PC-9 (cell line): ENCODE measurements at regions not wholly inside any gene's neighbourhood (a gene's known extent, or its start where the extent isn't known, plus 50 kb on each side); places are given as distances from the start of the nearest gene placed in this dataset.

Experiments used
- EZH2 ChIP-seq: fragments of 200-600 bp; sonication (generic); IDR thresholded peaks from 2 replicates; pipeline ENCODE4 v1.8.0; 2017; ENCODE audit warnings: antibody characterized with exemption, low read depth
- TF ChIP-seq, protein P1 (sequence below): fragments of 200-600 bp; sonication (generic); conservative IDR thresholded peaks from 2 replicates; pipeline ENCODE4 v1.6.1; 2017; ENCODE audit warnings: mixed run types, antibody characterized with exemption, mild to moderate bottlenecking, moderate library complexity

DNA sequence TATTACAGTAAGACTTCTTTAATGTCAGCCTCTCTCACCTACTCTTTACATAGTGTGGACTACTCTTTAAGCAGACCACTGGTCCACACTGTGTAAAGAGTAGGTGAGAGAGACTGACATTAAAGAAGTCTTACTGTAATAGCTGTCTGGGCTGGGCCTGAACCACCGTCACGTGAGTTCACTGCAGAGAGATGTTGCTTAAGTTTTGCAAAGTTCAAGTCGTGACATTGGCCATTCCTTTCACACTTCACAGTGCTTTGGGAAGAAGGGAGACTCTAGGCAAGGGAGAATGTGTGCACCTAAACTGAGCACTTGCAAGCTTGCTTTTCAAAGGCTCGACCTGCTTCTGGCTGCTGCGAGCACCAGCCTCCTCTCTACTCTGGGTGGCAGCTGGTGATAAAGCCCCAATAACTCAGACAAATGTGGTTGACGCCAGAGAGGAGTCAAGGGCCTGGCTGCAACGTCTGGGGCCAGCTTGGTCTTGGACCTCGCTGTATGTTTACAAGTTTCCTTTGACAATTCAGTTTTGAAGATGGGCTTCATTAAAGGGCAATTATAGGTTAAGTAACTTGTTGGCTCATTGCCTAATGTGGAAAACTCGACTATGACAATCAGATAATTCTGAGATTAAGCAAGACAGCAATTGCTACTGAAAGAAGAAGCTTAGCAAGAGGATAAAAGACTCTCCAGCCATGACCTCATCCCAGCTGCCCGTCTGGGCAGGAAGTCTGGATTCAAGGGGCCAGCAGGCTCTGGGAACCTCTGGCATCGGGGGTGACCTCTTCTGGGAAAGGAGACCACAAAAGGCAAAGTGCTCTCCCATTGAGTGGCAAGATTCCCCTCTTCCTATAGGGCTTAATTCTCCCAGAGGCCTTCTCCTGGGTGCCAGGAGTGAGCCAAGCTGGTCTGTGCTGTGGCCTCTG, 242.1 kb upstream of the TLE3 start:
- TF ChIP-seq, protein P1, sequence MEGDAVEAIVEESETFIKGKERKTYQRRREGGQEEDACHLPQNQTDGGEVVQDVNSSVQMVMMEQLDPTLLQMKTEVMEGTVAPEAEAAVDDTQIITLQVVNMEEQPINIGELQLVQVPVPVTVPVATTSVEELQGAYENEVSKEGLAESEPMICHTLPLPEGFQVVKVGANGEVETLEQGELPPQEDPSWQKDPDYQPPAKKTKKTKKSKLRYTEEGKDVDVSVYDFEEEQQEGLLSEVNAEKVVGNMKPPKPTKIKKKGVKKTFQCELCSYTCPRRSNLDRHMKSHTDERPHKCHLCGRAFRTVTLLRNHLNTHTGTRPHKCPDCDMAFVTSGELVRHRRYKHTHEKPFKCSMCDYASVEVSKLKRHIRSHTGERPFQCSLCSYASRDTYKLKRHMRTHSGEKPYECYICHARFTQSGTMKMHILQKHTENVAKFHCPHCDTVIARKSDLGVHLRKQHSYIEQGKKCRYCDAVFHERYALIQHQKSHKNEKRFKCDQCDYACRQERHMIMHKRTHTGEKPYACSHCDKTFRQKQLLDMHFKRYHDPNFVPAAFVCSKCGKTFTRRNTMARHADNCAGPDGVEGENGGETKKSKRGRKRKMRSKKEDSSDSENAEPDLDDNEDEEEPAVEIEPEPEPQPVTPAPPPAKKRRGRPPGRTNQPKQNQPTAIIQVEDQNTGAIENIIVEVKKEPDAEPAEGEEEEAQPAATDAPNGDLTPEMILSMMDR = no peak
- no peak for TF ChIP-seq EZH2
